Breast epithelium (tissue), 3 donors: ENCODE measurements at regions not wholly inside any gene's neighbourhood (a gene's known extent, or its start where the extent isn't known, plus 50 kb on each side); places are given as distances from the start of the nearest gene placed in this dataset.

ENCODE experiments used
- POLR2A ChIP-seq: fragments of 450-650 bp; IDR thresholded peaks from one replicate; pipeline ENCODE4 v1.6.1; 2016; ENCODE audit warnings: antibody characterized with exemption, mild to moderate bottlenecking, moderate library complexity
- POLR2AphosphoS5 ChIP-seq, 3 donors: sonication (generic); formaldehyde crosslinking; IDR thresholded peaks; one replicate each; pipeline ENCODE4 v1.6.1; 2017; ENCODE audit warnings: antibody characterized with exemption in 3 of 3
- TF ChIP-seq, protein P1 (sequence below), 3 donors: fragments of 450-650 bp; IDR thresholded peaks; one replicate each; pipeline ENCODE4 v1.5.1; 2016 to 2017; ENCODE audit warnings: antibody characterized with exemption in 3 of 3, mild to moderate bottlenecking in 3 of 3, moderate library complexity in 3 of 3

- TF ChIP-seq, protein P1, sequence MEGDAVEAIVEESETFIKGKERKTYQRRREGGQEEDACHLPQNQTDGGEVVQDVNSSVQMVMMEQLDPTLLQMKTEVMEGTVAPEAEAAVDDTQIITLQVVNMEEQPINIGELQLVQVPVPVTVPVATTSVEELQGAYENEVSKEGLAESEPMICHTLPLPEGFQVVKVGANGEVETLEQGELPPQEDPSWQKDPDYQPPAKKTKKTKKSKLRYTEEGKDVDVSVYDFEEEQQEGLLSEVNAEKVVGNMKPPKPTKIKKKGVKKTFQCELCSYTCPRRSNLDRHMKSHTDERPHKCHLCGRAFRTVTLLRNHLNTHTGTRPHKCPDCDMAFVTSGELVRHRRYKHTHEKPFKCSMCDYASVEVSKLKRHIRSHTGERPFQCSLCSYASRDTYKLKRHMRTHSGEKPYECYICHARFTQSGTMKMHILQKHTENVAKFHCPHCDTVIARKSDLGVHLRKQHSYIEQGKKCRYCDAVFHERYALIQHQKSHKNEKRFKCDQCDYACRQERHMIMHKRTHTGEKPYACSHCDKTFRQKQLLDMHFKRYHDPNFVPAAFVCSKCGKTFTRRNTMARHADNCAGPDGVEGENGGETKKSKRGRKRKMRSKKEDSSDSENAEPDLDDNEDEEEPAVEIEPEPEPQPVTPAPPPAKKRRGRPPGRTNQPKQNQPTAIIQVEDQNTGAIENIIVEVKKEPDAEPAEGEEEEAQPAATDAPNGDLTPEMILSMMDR (IDR thresholded peaks at IDR 0.05), result no peak
- TF ChIP-seq POLR2AphosphoS5 (IDR thresholded peaks at IDR 0.05), result no peak
- no peak for TF ChIP-seq POLR2A
Measured at GRCh38 chr6:150747155-150747554, 118.3 kb upstream of the MTHFD1L start.
